HG03066 (cell line): ENCODE measurements at regions not wholly inside any gene's neighbourhood (a gene's known extent, or its start where the extent isn't known, plus 50 kb on each side); places are given as distances from the start of the nearest gene placed in this dataset.

Source experiments
- ATAC-seq: cut with Tn5 transposase; IDR thresholded peaks from one replicate; pipeline ENCODE4 v1.9.1; 2021; ENCODE audit warnings: low read depth; ENCODE audit not compliant: unreplicated experiment

- no peak for ATAC-seq
Measured at GRCh38 chr13:31440132-31440531, 240.4 kb downstream of the B3GLCT start.

GRCh38 chr13:31441800-31442510 lies 242.2 kb downstream of the B3GLCT start:
- ATAC-seq, result no peak

- ATAC-seq, result no peak
Measured at GRCh38 chr13:31442571-31442970, 242.8 kb downstream of the B3GLCT start.

- ATAC-seq, result no peak
Measured at GRCh38 chr13:31444266-31444856, 244.6 kb downstream of the B3GLCT start.

- ATAC-seq, result no peak
Measured at GRCh38 chr13:31452525-31452924, 252.8 kb downstream of the B3GLCT start.

GRCh38 chr13:31455581-31455980 lies 255.8 kb downstream of the B3GLCT start:
- no peak for ATAC-seq

GRCh38 chr13:31456056-31456455 lies 256.3 kb downstream of the B3GLCT start:
- ATAC-seq, result no peak

- ATAC-seq, result no peak
Measured at GRCh38 chr13:31460061-31460460, 260.3 kb downstream of the B3GLCT start.

GRCh38 chr13:31461923-31462322 lies 262.1 kb downstream of the B3GLCT start:
- ATAC-seq, result no peak

GRCh38 chr13:31462766-31463165 lies 263.0 kb downstream of the B3GLCT start:
- no peak for ATAC-seq

- ATAC-seq, result no peak
Measured at GRCh38 chr13:31468114-31468902, 268.5 kb downstream of the B3GLCT start.

GRCh38 chr13:31469377-31469776 lies 269.6 kb downstream of the B3GLCT start:
- no peak for ATAC-seq

- no peak for ATAC-seq
Measured at GRCh38 chr13:31476266-31476665, 263.1 kb upstream of the RXFP2 start.

- ATAC-seq, result no peak
Measured at GRCh38 chr13:31476753-31477152, 262.6 kb upstream of the RXFP2 start.

- no peak for ATAC-seq
Measured at GRCh38 chr13:31477961-31478360, 261.4 kb upstream of the RXFP2 start.

GRCh38 chr13:31485183-31485582 lies 254.1 kb upstream of the RXFP2 start:
- no peak for ATAC-seq

- no peak for ATAC-seq
Measured at GRCh38 chr13:31485651-31486051, 253.7 kb upstream of the RXFP2 start.

- ATAC-seq, result no peak
Measured at GRCh38 chr13:31495336-31495735, 244.0 kb upstream of the RXFP2 start.

- ATAC-seq, result no peak
Measured at GRCh38 chr13:31499274-31499673, 240.1 kb upstream of the RXFP2 start.

GRCh38 chr13:31503626-31504025 lies 235.7 kb upstream of the RXFP2 start:
- no peak for ATAC-seq

- ATAC-seq, result no peak
Measured at GRCh38 chr13:31504918-31505317, 234.4 kb upstream of the RXFP2 start.

GRCh38 chr13:31512331-31512730 lies 227.0 kb upstream of the RXFP2 start:
- no peak for ATAC-seq
